ENCODE measurements at regions not wholly inside any gene's neighbourhood (a gene's known extent, or its start where the extent isn't known, plus 50 kb on each side); places are given as distances from the start of the nearest gene placed in this dataset.

- H3K27me3 ChIP-seq (ENCODE audit: control insufficient read depth, low read length) = no peaks in the 10 kb centered on the region
- no peaks in the 10 kb centered on the region for H4K20me1 ChIP-seq (ENCODE audit: control insufficient read depth, insufficient read depth, low read depth, low read length)
- no peak for TF ChIP-seq EZH2phosphoT487 (IDR thresholded peaks at IDR 0.05; ENCODE audit: borderline replicate concordance, low read length)
- no peak for TF ChIP-seq CTCF (IDR thresholded peaks at IDR 0.05; ENCODE audit: low read depth, low read length, poor library complexity, severe bottlenecking)
- H3K36me3 ChIP-seq (ENCODE audit: control insufficient read depth, low read length) = no peaks in the 10 kb centered on the region
- no peaks in the 10 kb centered on the region for H3K9me2 ChIP-seq (replicated peaks; ENCODE audit: control insufficient read depth, low read length)
- no peaks in the 10 kb centered on the region for H3K9me3 ChIP-seq (ENCODE audit: control insufficient read depth, insufficient read depth, low read length)
- no peaks in the 10 kb centered on the region for H3K4me1 ChIP-seq (ENCODE audit: control insufficient read depth, low read length)
- H3K79me2 ChIP-seq (ENCODE audit: control insufficient read depth, low read length) = no peaks in the 10 kb centered on the region
- no peak overlapping the region for H3K27ac ChIP-seq (ENCODE audit: low read depth, low read length)
- H3F3A ChIP-seq (ENCODE audit: control insufficient read depth, insufficient read depth) = no peaks in the 10 kb centered on the region
- H3K4me2 ChIP-seq (ENCODE audit: low read length) = no peak overlapping the region
- no peak overlapping the region for H3K4me3 ChIP-seq (ENCODE audit: low read length)
Observed at GRCh38 chr4:124389591-124389990, 322.9 kb downstream of the ANKRD50 start.

- no peaks in the 10 kb centered on the region for H3K79me2 ChIP-seq (ENCODE audit: control insufficient read depth, low read length)
- TF ChIP-seq EZH2phosphoT487 (IDR thresholded peaks at IDR 0.05; ENCODE audit: borderline replicate concordance, low read length) = no peak
- TF ChIP-seq CTCF (IDR thresholded peaks at IDR 0.05; ENCODE audit: low read depth, low read length, poor library complexity, severe bottlenecking) = no peak
- H3F3A ChIP-seq (ENCODE audit: control insufficient read depth, insufficient read depth) = no peaks in the 10 kb centered on the region
- H3K4me2 ChIP-seq (ENCODE audit: low read length) = no peak overlapping the region
- H3K27ac ChIP-seq (ENCODE audit: low read depth, low read length) = no peak overlapping the region
- no peaks in the 10 kb centered on the region for H3K4me1 ChIP-seq (ENCODE audit: control insufficient read depth, low read length)
- H3K9me3 ChIP-seq (ENCODE audit: control insufficient read depth, insufficient read depth, low read length) = no peaks in the 10 kb centered on the region
- H3K27me3 ChIP-seq (ENCODE audit: control insufficient read depth, low read length) = no peaks in the 10 kb centered on the region
- H3K4me3 ChIP-seq (ENCODE audit: low read length) = no peak overlapping the region
- no peaks in the 10 kb centered on the region for H3K9me2 ChIP-seq (replicated peaks; ENCODE audit: control insufficient read depth, low read length)
- H4K20me1 ChIP-seq (ENCODE audit: control insufficient read depth, insufficient read depth, low read depth, low read length) = no peaks in the 10 kb centered on the region
- no peaks in the 10 kb centered on the region for H3K36me3 ChIP-seq (ENCODE audit: control insufficient read depth, low read length)
Observed at GRCh38 chr4:124390861-124391260, 321.7 kb downstream of the ANKRD50 start.

GRCh38 chr4:124396333-124396732, 316.2 kb downstream of the ANKRD50 start:
- Histone ChIP-seq H3K4me3 (ENCODE audit: low read length) (no peak overlapping the region), H3K4me1 (ENCODE audit: control insufficient read depth, low read length) (no peaks in the 10 kb centered on the region), H3K9me3 (ENCODE audit: control insufficient read depth, insufficient read depth, low read length) (no peaks in the 10 kb centered on the region), H3K27ac (ENCODE audit: low read depth, low read length) (no peak overlapping the region), H3K9me2 (replicated peaks; ENCODE audit: control insufficient read depth, low read length) (no peaks in the 10 kb centered on the region), H4K20me1 (ENCODE audit: control insufficient read depth, insufficient read depth, low read depth, low read length) (no peaks in the 10 kb centered on the region), H3K36me3 (ENCODE audit: control insufficient read depth, low read length) (no peaks in the 10 kb centered on the region), H3K27me3 (ENCODE audit: control insufficient read depth, low read length) (no peaks in the 10 kb centered on the region), H3K79me2 (ENCODE audit: control insufficient read depth, low read length) (no peaks in the 10 kb centered on the region), H3F3A (ENCODE audit: control insufficient read depth, insufficient read depth) (no peaks in the 10 kb centered on the region), H3K4me2 (ENCODE audit: low read length) (no peak overlapping the region)
- TF ChIP-seq EZH2phosphoT487 (IDR thresholded peaks at IDR 0.05; ENCODE audit: borderline replicate concordance, low read length) (no peak), CTCF (IDR thresholded peaks at IDR 0.05; ENCODE audit: low read depth, low read length, poor library complexity, severe bottlenecking) (no peak)

- no peaks in the 10 kb centered on the region for H4K20me1 ChIP-seq (ENCODE audit: control insufficient read depth, insufficient read depth, low read depth, low read length)
- H3K9me3 ChIP-seq (ENCODE audit: control insufficient read depth, insufficient read depth, low read length) = no peaks in the 10 kb centered on the region
- no peaks in the 10 kb centered on the region for H3F3A ChIP-seq (ENCODE audit: control insufficient read depth, insufficient read depth)
- no peak overlapping the region for H3K27ac ChIP-seq (ENCODE audit: low read depth, low read length)
- no peaks in the 10 kb centered on the region for H3K79me2 ChIP-seq (ENCODE audit: control insufficient read depth, low read length)
- no peaks in the 10 kb centered on the region for H3K4me1 ChIP-seq (ENCODE audit: control insufficient read depth, low read length)
- no peak overlapping the region for H3K4me2 ChIP-seq (ENCODE audit: low read length)
- no peaks in the 10 kb centered on the region for H3K36me3 ChIP-seq (ENCODE audit: control insufficient read depth, low read length)
- H3K4me3 ChIP-seq (ENCODE audit: low read length) = no peak overlapping the region
- TF ChIP-seq CTCF (IDR thresholded peaks at IDR 0.05; ENCODE audit: low read depth, low read length, poor library complexity, severe bottlenecking) (no peak), EZH2phosphoT487 (IDR thresholded peaks at IDR 0.05; ENCODE audit: borderline replicate concordance, low read length) (no peak)
- no peaks in the 10 kb centered on the region for H3K27me3 ChIP-seq (ENCODE audit: control insufficient read depth, low read length)
- H3K9me2 ChIP-seq (replicated peaks; ENCODE audit: control insufficient read depth, low read length) = no peaks in the 10 kb centered on the region
Observed at GRCh38 chr4:124401606-124402005, 310.9 kb downstream of the ANKRD50 start.

Measured in DOHH2 (cell line).